Neural progenitor cell (in vitro differentiated cells): ENCODE measurements at regions not wholly inside any gene's neighbourhood (a gene's known extent, or its start where the extent isn't known, plus 50 kb on each side); places are given as distances from the start of the nearest gene placed in this dataset.
A peak's percentile ranks its signal among the peaks of the same experiment; 100 is the strongest.

Experiments
- DNase-seq: peaks from one replicate; pipeline ENCODE4 v3.0.0-alpha.2; 2016; ENCODE audit warnings: low spot score
- H2AFZ ChIP-seq: fragments of 200-600 bp; sonication (generic); replicated peaks from 2 replicates; pipeline ENCODE4 v1.6.1; 2016; ENCODE audit warnings: antibody characterized with exemption
- H3F3A ChIP-seq: fragments of 200-600 bp; sonication (generic); 2 replicates; pipeline ENCODE4 v1.6.1; 2016; ENCODE audit warnings: antibody characterized with exemption, low read depth
- H3K27ac ChIP-seq: fragments of 200-600 bp; sonication (generic); 2 replicates; pipeline ENCODE4 v1.5.1; 2016; ENCODE audit warnings: mild to moderate bottlenecking
- H3K27me3 ChIP-seq: fragments of 200-600 bp; sonication (generic); 2 replicates; pipeline ENCODE4 v1.6.1; 2016; ENCODE audit warnings: mild to moderate bottlenecking, moderate library complexity
- H3K36me3 ChIP-seq: fragments of 200-600 bp; sonication (generic); 2 replicates; pipeline ENCODE4 v1.5.1; 2016
- H3K4me1 ChIP-seq: fragments of 200-600 bp; sonication (generic); 2 replicates; pipeline ENCODE4 v1.6.1; 2016; ENCODE audit warnings: mixed run types
- H3K4me2 ChIP-seq: fragments of 200-600 bp; sonication (generic); 2 replicates; pipeline ENCODE4 v1.6.1; 2016
- H3K4me3 ChIP-seq: fragments of 200-600 bp; sonication (generic); 2 replicates; pipeline ENCODE4 v1.5.1; 2016
- H3K79me2 ChIP-seq: fragments of 200-600 bp; sonication (generic); 2 replicates; pipeline ENCODE4 v1.6.1; 2016; ENCODE audit warnings: low read depth
- H3K9ac ChIP-seq: fragments of 200-600 bp; sonication (generic); 2 replicates; pipeline ENCODE4 v1.6.1; 2016
- H3K9me3 ChIP-seq: fragments of 200-600 bp; sonication (generic); 2 replicates; pipeline ENCODE4 v1.5.1; 2016; ENCODE audit warnings: low read depth
- H4K20me1 ChIP-seq: fragments of 200-600 bp; sonication (generic); 2 replicates; pipeline ENCODE4 v1.6.1; 2016; ENCODE audit warnings: low read depth
- H3K27ac Mint-ChIP-seq: 3 replicates; pipeline ENCODE4 v1.8.0; 2021; ENCODE audit warnings: mixed read lengths
- H3K27me3 Mint-ChIP-seq: 2 replicates; pipeline ENCODE4 v1.8.0; 2022; ENCODE audit warnings: low read depth, mild to moderate bottlenecking, inconsistent platforms, moderate library complexity, mixed read lengths; ENCODE audit not compliant: insufficient read depth
- H3K36me3 Mint-ChIP-seq: 3 replicates; pipeline ENCODE4 v1.8.0; 2021; ENCODE audit warnings: mixed read lengths
- H3K4me1 Mint-ChIP-seq: 3 replicates; pipeline ENCODE4 v1.8.0; 2021; ENCODE audit warnings: mixed read lengths
- H3K4me3 Mint-ChIP-seq: 3 replicates; pipeline ENCODE4 v1.8.0; 2021; ENCODE audit warnings: mild to moderate bottlenecking, moderate library complexity, mixed read lengths
- H3K9me3 Mint-ChIP-seq: 3 replicates; pipeline ENCODE4 v1.8.0; 2020; ENCODE audit warnings: mixed read lengths
- EZH2 ChIP-seq: fragments of 200-600 bp; sonication (generic); IDR thresholded peaks from 2 replicates; pipeline ENCODE4 v1.6.1; 2017; ENCODE audit warnings: antibody characterized with exemption, mild to moderate bottlenecking, moderate library complexity
- EZH2phosphoT487 ChIP-seq: fragments of 200-600 bp; sonication (generic); IDR thresholded peaks from 2 replicates; pipeline ENCODE4 v1.6.1; 2017; ENCODE audit warnings: antibody characterized with exemption
- TF ChIP-seq, protein P1 (sequence below): fragments of 200-600 bp; sonication (generic); IDR thresholded peaks from 2 replicates; pipeline ENCODE4 v1.5.1; 2017; ENCODE audit warnings: antibody characterized with exemption, mild to moderate bottlenecking

GRCh38 chr19:28514166-28514565 lies 698.8 kb downstream of the UQCRFS1 start:
- H3K4me3 Mint-ChIP-seq: no peak overlapping the region
- no peak overlapping the region for H2AFZ ChIP-seq
- no peak overlapping the region for H3K27ac Mint-ChIP-seq
- H3K4me3 ChIP-seq: no peak overlapping the region
- peaks cover 3% of the 10 kb centered on the region for H3K4me1 Mint-ChIP-seq
- TF ChIP-seq, protein P1, sequence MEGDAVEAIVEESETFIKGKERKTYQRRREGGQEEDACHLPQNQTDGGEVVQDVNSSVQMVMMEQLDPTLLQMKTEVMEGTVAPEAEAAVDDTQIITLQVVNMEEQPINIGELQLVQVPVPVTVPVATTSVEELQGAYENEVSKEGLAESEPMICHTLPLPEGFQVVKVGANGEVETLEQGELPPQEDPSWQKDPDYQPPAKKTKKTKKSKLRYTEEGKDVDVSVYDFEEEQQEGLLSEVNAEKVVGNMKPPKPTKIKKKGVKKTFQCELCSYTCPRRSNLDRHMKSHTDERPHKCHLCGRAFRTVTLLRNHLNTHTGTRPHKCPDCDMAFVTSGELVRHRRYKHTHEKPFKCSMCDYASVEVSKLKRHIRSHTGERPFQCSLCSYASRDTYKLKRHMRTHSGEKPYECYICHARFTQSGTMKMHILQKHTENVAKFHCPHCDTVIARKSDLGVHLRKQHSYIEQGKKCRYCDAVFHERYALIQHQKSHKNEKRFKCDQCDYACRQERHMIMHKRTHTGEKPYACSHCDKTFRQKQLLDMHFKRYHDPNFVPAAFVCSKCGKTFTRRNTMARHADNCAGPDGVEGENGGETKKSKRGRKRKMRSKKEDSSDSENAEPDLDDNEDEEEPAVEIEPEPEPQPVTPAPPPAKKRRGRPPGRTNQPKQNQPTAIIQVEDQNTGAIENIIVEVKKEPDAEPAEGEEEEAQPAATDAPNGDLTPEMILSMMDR: no peak
- no peak for TF ChIP-seq EZH2phosphoT487
- no peak for TF ChIP-seq EZH2
- no peaks in the 10 kb centered on the region for H3K9me3 Mint-ChIP-seq
- no peaks in the 10 kb centered on the region for H4K20me1 ChIP-seq
- no peak overlapping the region for H3K4me2 ChIP-seq
- no peaks in the 10 kb centered on the region for H3K9me3 ChIP-seq
- H3K36me3 ChIP-seq: no peaks in the 10 kb centered on the region
- H3K27me3 ChIP-seq: no peaks in the 10 kb centered on the region
- H3K4me1 ChIP-seq: peaks cover 2% of the 10 kb centered on the region
- H3F3A ChIP-seq: no peaks in the 10 kb centered on the region
- DNase-seq: no peak
- H3K9ac ChIP-seq: no peak overlapping the region
- H3K79me2 ChIP-seq: no peaks in the 10 kb centered on the region
- no peaks in the 10 kb centered on the region for H3K36me3 Mint-ChIP-seq
- H3K27ac ChIP-seq: no peak overlapping the region
- peaks cover 2% of the 10 kb centered on the region for H3K27me3 Mint-ChIP-seq

DNA sequence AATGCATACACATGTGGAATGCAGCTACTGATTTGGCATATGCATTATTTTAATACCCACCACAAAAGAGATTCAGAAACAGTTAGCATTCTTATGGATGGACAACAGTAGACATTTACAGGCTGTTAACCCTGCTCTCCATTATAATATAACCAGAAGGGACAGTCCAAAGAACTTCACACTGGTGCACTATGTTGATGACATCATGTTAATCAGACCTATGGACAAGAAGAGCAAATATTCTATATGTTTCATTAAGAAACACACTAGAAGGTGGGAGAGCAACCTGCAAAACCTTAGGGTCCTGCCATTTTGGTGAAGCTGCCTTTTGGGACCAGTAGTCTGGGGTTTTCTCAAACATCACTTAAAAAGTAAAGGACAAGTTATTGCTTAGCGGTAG lies 701.3 kb downstream of the UQCRFS1 start:
- Histone ChIP-seq H3K27me3 (no peaks in the 10 kb centered on the region), H3K9ac (no peak overlapping the region), H3K9me3 (no peaks in the 10 kb centered on the region), H3K79me2 (no peaks in the 10 kb centered on the region), H3K4me3 (no peak overlapping the region), H3F3A (no peaks in the 10 kb centered on the region), H3K4me1 (peaks cover 8% of the 10 kb centered on the region), H3K4me2 (no peak overlapping the region), H4K20me1 (no peaks in the 10 kb centered on the region), H2AFZ (no peak overlapping the region), H3K27ac (no peak overlapping the region), H3K36me3 (no peaks in the 10 kb centered on the region)
- peaks cover 2% of the 10 kb centered on the region for H3K27me3 Mint-ChIP-seq
- no peak overlapping the region for H3K27ac Mint-ChIP-seq
- H3K9me3 Mint-ChIP-seq: no peaks in the 10 kb centered on the region
- no peak overlapping the region for H3K4me3 Mint-ChIP-seq
- TF ChIP-seq EZH2: no peak
- no peak for TF ChIP-seq EZH2phosphoT487
- TF ChIP-seq, protein P1: no peak
- peaks cover 2% of the 10 kb centered on the region for H3K4me1 Mint-ChIP-seq
- H3K36me3 Mint-ChIP-seq: no peaks in the 10 kb centered on the region
- DNase-seq: no peak

DNA sequence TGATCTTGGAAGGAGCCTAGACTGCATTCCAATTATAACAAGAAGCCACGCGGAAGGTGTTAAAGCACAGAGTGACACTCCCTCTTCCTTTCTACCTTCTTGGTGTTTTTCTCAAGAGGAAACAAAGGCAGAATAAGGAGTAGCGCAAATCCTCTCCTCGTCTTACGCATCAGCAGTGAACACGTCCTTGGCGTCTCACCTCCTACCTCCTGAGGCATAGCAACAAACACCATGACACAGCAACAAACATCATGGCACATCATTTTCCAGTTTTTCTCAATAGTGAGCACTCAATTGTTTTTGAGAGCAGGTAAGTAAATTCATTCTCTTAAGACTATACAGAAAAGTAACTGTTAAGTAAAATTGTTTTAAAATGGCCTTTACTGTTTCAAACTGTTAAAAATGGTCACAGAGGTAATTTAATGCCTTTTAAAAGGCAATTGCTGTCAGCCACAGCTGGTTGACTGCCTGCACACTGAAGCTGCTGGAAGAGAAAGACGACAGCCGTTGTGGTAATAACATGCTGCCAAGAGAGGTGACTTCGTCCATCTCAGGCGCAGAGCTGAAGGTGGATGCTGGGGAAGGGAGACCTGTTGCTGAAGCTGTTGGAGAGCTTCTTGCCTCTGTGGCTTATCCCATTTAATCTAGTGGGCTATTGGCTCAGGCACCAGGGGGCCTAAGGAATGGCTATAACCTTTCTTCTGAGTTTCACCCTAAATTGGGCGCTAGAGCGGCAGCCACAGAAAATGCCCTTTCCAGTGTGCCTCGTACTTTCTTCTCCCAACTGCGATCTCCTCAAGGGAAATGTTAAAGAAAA lies 703.7 kb downstream of the UQCRFS1 start:
- Histone ChIP-seq H3K4me3 (no peak overlapping the region), H3K4me1 (peaks cover 8% of the 10 kb centered on the region), H3F3A (no peaks in the 10 kb centered on the region), H3K79me2 (no peaks in the 10 kb centered on the region), H3K4me2 (peak overlapping the region; percentile 23), H2AFZ (no peak overlapping the region), H3K27ac (no peak overlapping the region), H3K27me3 (no peaks in the 10 kb centered on the region), H3K9me3 (no peaks in the 10 kb centered on the region), H3K9ac (no peak overlapping the region), H4K20me1 (no peaks in the 10 kb centered on the region), H3K36me3 (no peaks in the 10 kb centered on the region)
- Mint-ChIP-seq H3K9me3 (no peaks in the 10 kb centered on the region), H3K36me3 (no peaks in the 10 kb centered on the region), H3K27ac (no peak overlapping the region), H3K4me1 (peaks cover 7% of the 10 kb centered on the region), H3K4me3 (no peak overlapping the region), H3K27me3 (peaks cover 2% of the 10 kb centered on the region)
- TF ChIP-seq, protein P1: no peak
- TF ChIP-seq EZH2phosphoT487 (no peak), EZH2 (no peak)
- DNase-seq: peak; percentile 28
